ENCODE measurements at regions not wholly inside any gene's neighbourhood (a gene's known extent, or its start where the extent isn't known, plus 50 kb on each side); places are given as distances from the start of the nearest gene placed in this dataset.

DNA sequence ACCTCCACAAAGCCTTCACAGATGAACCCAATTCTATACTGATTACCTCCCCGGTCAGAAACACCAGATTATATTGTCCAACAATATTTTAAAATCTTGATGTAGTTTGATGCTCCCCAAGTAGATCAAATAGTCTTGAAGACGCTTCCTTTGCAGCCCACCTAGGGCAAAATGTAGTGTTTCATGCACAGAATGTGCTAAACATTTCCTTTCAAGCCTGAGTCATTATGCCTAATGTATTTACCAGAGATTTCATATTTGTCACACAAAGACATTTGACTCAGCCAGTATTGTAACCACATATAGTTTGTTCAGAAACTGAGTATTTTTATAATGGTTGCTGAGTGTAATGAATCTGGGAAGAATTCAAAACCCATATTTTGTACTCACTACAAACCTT, 1396.8 kb downstream of the LRRC4C start:
- WGBS, 2 experiments (ENCODE audit: insufficient coverage in 2 of 2), result 100% methylated on average over 1 of the region's 2 CpGs
- H3K27ac ChIP-seq (ENCODE audit: low read depth, low read length, severe bottlenecking), result no peak overlapping the region
- no peaks in the 10 kb centered on the region for H3K4me1 ChIP-seq (ENCODE audit: control insufficient read depth, insufficient read depth, low read length, poor library complexity, severe bottlenecking)
- H3K9me3 ChIP-seq (ENCODE audit: control insufficient read depth, low read length), result no peaks in the 10 kb centered on the region
- H3K36me3 ChIP-seq (ENCODE audit: control insufficient read depth, insufficient read depth, low read length), result no peaks in the 10 kb centered on the region
- H3K4me3 ChIP-seq (ENCODE audit: extremely low read depth, insufficient read depth, low read length, poor library complexity, severe bottlenecking), result no peak overlapping the region

DNA sequence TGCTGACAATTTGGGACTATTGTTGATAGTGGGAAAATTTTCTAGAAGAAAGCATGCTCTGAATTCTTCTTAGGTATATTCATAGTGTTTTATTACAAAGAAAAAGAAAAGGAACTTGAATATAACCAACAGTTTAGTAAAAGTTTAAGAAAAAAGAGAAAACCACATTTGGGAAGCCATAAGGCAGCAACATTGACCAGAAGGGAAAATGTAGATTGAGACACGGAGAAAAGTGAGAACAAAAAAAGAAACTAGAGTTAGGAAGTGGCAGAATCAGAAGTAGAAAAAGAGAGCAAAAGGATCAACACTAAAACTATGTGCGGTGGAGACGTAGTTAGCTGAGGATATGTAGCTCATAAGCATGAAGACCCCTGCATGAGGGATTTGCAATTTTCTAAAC, 1398.2 kb downstream of the LRRC4C start:
- no peak overlapping the region for H3K4me3 ChIP-seq (ENCODE audit: extremely low read depth, insufficient read depth, low read length, poor library complexity, severe bottlenecking)
- H3K36me3 ChIP-seq (ENCODE audit: control insufficient read depth, insufficient read depth, low read length), result no peaks in the 10 kb centered on the region
- 84 to 97% methylated on average over 2 to 3 of the region's 3 CpGs for WGBS, 2 experiments (ENCODE audit: insufficient coverage in 2 of 2)
- no peak overlapping the region for H3K27ac ChIP-seq (ENCODE audit: low read depth, low read length, severe bottlenecking)
- no peaks in the 10 kb centered on the region for H3K9me3 ChIP-seq (ENCODE audit: control insufficient read depth, low read length)
- no peaks in the 10 kb centered on the region for H3K4me1 ChIP-seq (ENCODE audit: control insufficient read depth, insufficient read depth, low read length, poor library complexity, severe bottlenecking)

DNA sequence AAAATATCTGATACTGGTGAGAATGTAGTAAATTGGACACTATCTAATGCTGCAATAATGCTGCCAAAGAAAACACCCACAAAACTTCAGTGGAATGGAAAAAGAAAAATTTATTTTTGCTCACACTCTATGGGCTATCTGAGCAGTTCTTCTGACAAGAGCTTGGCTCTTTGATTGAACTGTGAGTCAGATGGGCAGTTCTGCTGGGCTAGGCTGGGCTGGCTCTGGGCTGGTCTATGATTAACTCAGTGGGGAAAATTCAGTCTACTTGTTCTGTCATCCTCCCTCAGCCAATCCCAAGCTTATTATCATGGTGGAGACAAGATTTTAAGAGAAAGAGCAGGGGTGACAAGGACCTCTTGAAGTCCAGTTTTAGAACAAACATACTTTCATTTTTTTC, 1404.8 kb downstream of the LRRC4C start:
- Histone ChIP-seq H3K36me3 (ENCODE audit: control insufficient read depth, insufficient read depth, low read length) (no peaks in the 10 kb centered on the region), H3K27ac (ENCODE audit: low read depth, low read length, severe bottlenecking) (no peak overlapping the region), H3K4me3 (ENCODE audit: extremely low read depth, insufficient read depth, low read length, poor library complexity, severe bottlenecking) (no peak overlapping the region), H3K9me3 (ENCODE audit: control insufficient read depth, low read length) (peaks cover 3% of the 10 kb centered on the region), H3K4me1 (ENCODE audit: control insufficient read depth, insufficient read depth, low read length, poor library complexity, severe bottlenecking) (no peaks in the 10 kb centered on the region)

DNA sequence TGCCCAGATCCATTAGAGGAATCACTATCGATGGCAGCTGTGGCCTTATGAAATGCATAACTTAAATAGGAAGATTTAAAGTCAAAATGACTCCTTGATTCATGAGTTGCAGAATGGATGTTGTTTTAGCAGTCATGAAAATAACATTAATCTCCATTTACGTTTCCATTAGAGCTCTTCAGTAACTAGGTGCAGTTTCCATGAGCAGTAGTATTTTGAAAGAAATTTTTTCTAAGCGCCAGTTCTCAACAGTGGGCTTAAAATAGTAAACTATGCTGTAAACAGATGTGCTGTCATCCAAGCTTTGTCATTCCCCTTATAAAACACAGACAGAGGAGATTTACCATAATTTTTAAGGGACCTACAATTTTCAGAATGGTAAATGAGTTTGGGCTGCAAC, 1414.1 kb downstream of the LRRC4C start:
- H3K36me3 ChIP-seq (ENCODE audit: control insufficient read depth, insufficient read depth, low read length), result no peaks in the 10 kb centered on the region
- no peak overlapping the region for H3K27ac ChIP-seq (ENCODE audit: low read depth, low read length, severe bottlenecking)
- WGBS, 2 experiments (ENCODE audit: insufficient coverage in 2 of 2), result 80 to 100% methylated on average over 1 to 2 of the region's 3 CpGs
- H3K9me3 ChIP-seq (ENCODE audit: control insufficient read depth, low read length), result peaks cover 5% of the 10 kb centered on the region
- no peaks in the 10 kb centered on the region for H3K4me1 ChIP-seq (ENCODE audit: control insufficient read depth, insufficient read depth, low read length, poor library complexity, severe bottlenecking)
- no peak overlapping the region for H3K4me3 ChIP-seq (ENCODE audit: extremely low read depth, insufficient read depth, low read length, poor library complexity, severe bottlenecking)

DNA sequence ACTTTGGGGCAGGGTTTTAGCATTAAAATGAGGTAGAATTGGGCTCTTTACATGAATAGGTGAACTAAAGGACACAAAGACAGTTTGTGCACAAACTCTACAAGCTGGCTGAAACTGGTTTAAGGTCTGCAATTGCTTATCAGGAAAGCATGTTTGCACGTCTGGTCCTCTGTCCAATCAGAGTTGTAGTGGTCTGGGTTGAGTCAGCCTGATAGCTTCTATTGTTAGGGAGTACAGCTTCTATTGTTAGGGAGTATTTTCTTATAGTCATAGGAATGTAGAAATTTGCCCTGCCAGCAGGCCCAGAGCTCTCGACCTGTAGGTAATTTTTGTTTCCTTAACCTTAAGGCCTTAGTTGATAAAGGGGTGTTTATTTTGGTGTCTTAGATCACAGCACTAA, 1422.4 kb downstream of the LRRC4C start:
- Histone ChIP-seq H3K4me3 (ENCODE audit: extremely low read depth, insufficient read depth, low read length, poor library complexity, severe bottlenecking) (no peak overlapping the region), H3K36me3 (ENCODE audit: control insufficient read depth, insufficient read depth, low read length) (no peaks in the 10 kb centered on the region), H3K9me3 (ENCODE audit: control insufficient read depth, low read length) (peaks cover 4% of the 10 kb centered on the region), H3K27ac (ENCODE audit: low read depth, low read length, severe bottlenecking) (no peak overlapping the region), H3K4me1 (ENCODE audit: control insufficient read depth, insufficient read depth, low read length, poor library complexity, severe bottlenecking) (no peaks in the 10 kb centered on the region)
- WGBS, 2 experiments (ENCODE audit: insufficient coverage in 2 of 2), result 44 to 63% methylated on average over 1 of the region's 2 CpGs

DNA sequence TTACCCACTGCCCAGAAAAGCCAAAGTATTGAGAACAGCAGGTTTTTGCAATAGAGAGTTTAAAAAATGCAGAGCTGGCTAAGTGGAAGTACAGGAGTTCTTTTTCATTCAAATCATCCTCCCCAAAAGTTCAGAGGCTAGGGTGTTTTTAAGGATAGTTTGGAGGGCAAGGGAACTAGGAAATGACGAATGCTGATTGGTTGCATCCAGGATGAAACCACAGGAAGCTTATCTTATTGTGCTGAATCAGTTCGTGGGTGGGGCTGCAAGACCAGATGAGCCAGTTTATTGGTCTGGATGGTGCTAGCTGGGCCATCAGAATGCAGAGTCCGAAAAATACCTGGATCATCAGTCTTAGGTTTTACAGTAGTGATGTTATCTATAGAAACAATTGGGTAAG, 1427.1 kb downstream of the LRRC4C start:
- Histone ChIP-seq H3K36me3 (ENCODE audit: control insufficient read depth, insufficient read depth, low read length) (no peaks in the 10 kb centered on the region), H3K4me3 (ENCODE audit: extremely low read depth, insufficient read depth, low read length, poor library complexity, severe bottlenecking) (no peak overlapping the region), H3K9me3 (ENCODE audit: control insufficient read depth, low read length) (peaks cover 4% of the 10 kb centered on the region), H3K4me1 (ENCODE audit: control insufficient read depth, insufficient read depth, low read length, poor library complexity, severe bottlenecking) (peaks cover 3% of the 10 kb centered on the region), H3K27ac (ENCODE audit: low read depth, low read length, severe bottlenecking) (no peak overlapping the region)
- 75 to 85% methylated on average over 2 of the region's 3 CpGs for WGBS, 2 experiments (ENCODE audit: insufficient coverage in 2 of 2)

DNA sequence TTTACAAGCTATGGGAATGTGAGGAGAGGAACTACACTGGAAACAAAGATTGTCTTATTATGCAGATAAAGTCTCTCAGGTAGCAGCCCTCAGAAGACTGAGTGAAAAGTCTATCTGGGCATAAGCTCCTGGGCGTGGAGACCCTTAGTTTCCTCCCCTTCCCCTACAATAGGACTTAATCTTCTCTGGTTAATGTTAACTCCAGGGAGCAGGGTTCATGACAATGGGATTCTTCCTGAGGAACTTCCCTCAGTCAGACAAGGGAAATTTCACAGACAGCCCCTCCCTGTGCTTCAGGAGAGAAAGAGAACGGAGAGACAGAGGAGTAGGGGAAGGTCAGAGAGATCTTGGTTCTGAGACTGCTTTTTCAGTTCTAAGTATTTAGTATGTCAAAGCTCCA, 1428.6 kb downstream of the LRRC4C start:
- H3K4me1 ChIP-seq (ENCODE audit: control insufficient read depth, insufficient read depth, low read length, poor library complexity, severe bottlenecking), result peaks cover 3% of the 10 kb centered on the region
- no peak overlapping the region for H3K27ac ChIP-seq (ENCODE audit: low read depth, low read length, severe bottlenecking)
- 50% methylated on average over 1 of the region's 2 CpGs; no CpG with 5 or more reads in 1 of the 2 experiments for WGBS, 2 experiments (ENCODE audit: insufficient coverage in 2 of 2)
- no peaks in the 10 kb centered on the region for H3K36me3 ChIP-seq (ENCODE audit: control insufficient read depth, insufficient read depth, low read length)
- H3K9me3 ChIP-seq (ENCODE audit: control insufficient read depth, low read length), result peaks cover 4% of the 10 kb centered on the region
- H3K4me3 ChIP-seq (ENCODE audit: extremely low read depth, insufficient read depth, low read length, poor library complexity, severe bottlenecking), result no peak overlapping the region

DNA sequence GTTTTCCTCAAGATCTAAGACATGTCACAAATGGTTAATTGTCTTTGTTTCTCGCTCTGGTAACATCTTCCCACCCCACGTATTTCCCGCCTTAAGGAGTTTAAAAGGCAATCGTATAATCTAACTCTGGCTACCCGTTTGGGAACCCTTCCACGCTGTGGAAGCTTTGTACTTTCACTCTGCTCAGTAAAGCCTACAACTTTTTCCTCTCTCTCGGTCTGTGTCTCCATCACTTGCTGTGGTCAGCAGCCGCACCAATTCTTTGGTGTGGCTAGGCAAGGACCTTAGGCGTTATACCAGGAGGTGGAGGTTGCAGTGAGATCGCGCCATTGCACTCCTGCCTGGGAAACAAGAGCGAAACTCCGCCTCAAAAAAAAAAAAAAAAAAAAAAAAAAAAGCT, 1430.1 kb downstream of the LRRC4C start:
- Histone ChIP-seq H3K27ac (ENCODE audit: low read depth, low read length, severe bottlenecking) (peak overlapping the region; percentile 78), H3K36me3 (ENCODE audit: control insufficient read depth, insufficient read depth, low read length) (no peaks in the 10 kb centered on the region), H3K9me3 (ENCODE audit: control insufficient read depth, low read length) (peaks cover 4% of the 10 kb centered on the region), H3K4me1 (ENCODE audit: control insufficient read depth, insufficient read depth, low read length, poor library complexity, severe bottlenecking) (peaks cover 3% of the 10 kb centered on the region), H3K4me3 (ENCODE audit: extremely low read depth, insufficient read depth, low read length, poor library complexity, severe bottlenecking) (no peak overlapping the region)
- 80 to 89% methylated on average over 6 to 9 of the region's 13 CpGs for WGBS, 2 experiments (ENCODE audit: insufficient coverage in 2 of 2)

DNA sequence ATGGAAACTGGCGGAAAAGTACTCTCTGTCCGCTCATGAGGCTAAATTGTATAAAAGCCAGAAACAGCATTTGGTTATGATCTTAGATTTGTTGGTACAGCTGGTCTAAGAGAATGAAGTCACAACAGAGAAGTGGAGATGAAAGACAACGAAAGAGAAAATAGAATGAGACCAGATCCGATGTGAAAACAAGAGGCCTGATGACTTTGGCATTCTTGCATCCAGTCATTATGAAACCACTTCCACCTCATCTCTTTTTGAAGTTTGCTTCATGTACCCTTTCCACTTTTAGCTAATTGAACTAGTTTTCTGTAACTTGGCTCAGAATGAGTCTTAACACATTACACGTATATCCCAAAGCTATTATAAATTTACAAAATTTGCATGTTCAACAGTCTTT, 1431.7 kb downstream of the LRRC4C start:
- Histone ChIP-seq H3K4me3 (ENCODE audit: extremely low read depth, insufficient read depth, low read length, poor library complexity, severe bottlenecking) (no peak overlapping the region), H3K36me3 (ENCODE audit: control insufficient read depth, insufficient read depth, low read length) (no peaks in the 10 kb centered on the region), H3K9me3 (ENCODE audit: control insufficient read depth, low read length) (peaks cover 4% of the 10 kb centered on the region), H3K27ac (ENCODE audit: low read depth, low read length, severe bottlenecking) (no peak overlapping the region), H3K4me1 (ENCODE audit: control insufficient read depth, insufficient read depth, low read length, poor library complexity, severe bottlenecking) (peaks cover 3% of the 10 kb centered on the region)
- WGBS, 2 experiments (ENCODE audit: insufficient coverage in 2 of 2), result 94 to 98% methylated on average over 5 of the region's 5 CpGs

DNA sequence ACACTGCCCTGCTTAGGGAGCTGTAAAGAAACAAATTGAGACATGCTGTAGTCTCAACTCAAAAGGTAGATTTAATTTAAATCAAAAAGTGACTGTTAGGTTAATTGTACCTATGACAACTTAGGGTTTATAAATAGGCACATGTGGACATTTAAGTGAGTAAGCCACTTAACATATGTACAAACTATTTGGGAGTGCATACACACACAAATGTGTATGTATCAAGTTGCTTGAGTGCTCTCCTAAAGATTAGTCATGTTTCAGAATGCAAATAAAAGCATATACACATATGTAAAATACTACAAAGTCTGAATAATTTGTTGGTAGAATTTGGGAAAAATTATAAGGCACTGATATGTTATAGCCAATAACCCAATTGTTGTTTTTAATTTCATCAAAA, 1435.7 kb downstream of the LRRC4C start:
- no peak overlapping the region for H3K4me3 ChIP-seq (ENCODE audit: extremely low read depth, insufficient read depth, low read length, poor library complexity, severe bottlenecking)
- no peak overlapping the region for H3K27ac ChIP-seq (ENCODE audit: low read depth, low read length, severe bottlenecking)
- H3K4me1 ChIP-seq (ENCODE audit: control insufficient read depth, insufficient read depth, low read length, poor library complexity, severe bottlenecking), result no peaks in the 10 kb centered on the region
- no peaks in the 10 kb centered on the region for H3K9me3 ChIP-seq (ENCODE audit: control insufficient read depth, low read length)
- H3K36me3 ChIP-seq (ENCODE audit: control insufficient read depth, insufficient read depth, low read length), result no peaks in the 10 kb centered on the region

DNA sequence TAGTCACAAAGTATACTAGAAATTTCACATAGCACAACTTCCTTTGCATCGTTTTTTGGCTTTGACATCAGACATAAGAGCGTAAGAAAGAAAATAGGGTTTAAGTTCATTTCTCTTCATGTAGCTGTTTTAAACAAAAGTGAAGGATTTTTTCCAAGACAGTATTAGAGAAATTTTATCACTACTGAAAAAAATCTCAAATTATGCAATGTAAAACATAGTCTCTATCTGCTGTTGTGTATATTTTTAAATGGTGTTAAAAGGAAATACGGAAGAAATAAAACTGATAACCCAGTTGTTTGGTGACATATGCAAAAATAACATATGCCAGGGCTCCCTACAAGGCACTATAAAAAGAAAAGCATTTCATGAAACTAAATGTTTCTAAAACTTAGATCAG, 1449.4 kb downstream of the LRRC4C start:
- Histone ChIP-seq H3K9me3 (ENCODE audit: control insufficient read depth, low read length) (no peaks in the 10 kb centered on the region), H3K27ac (ENCODE audit: low read depth, low read length, severe bottlenecking) (no peak overlapping the region), H3K36me3 (ENCODE audit: control insufficient read depth, insufficient read depth, low read length) (no peaks in the 10 kb centered on the region), H3K4me1 (ENCODE audit: control insufficient read depth, insufficient read depth, low read length, poor library complexity, severe bottlenecking) (no peaks in the 10 kb centered on the region), H3K4me3 (ENCODE audit: extremely low read depth, insufficient read depth, low read length, poor library complexity, severe bottlenecking) (no peak overlapping the region)
- no CpG with 5 or more reads among the region's 3 CpGs for WGBS, 2 experiments (ENCODE audit: insufficient coverage in 2 of 2)

DNA sequence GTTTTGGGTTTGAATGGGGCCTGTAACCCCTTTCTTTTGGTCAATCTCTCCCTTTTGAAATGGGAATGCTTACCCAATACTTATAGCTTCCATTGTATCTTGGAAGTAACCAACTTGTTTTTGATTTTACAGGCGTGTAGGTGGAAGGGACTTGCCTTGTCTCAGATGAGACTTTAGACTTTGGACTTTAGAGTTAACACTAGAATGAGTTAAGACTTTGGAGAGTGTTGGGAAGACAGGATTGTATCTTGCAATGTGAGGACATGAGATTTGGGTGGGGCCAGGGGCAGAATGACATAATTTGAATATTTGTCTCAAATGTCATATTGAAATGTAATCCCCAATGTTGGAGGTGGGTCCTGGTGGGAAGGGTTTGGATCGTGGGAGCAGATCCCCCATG, 1466.9 kb downstream of the LRRC4C start:
- 94 to 100% methylated on average over 1 to 2 of the region's 2 CpGs for WGBS, 2 experiments (ENCODE audit: insufficient coverage in 2 of 2)
- H3K27ac ChIP-seq (ENCODE audit: low read depth, low read length, severe bottlenecking), result no peak overlapping the region

More for the DNA sequence above, 1466.9 kb downstream of the LRRC4C start:
- H3K9me3 ChIP-seq (ENCODE audit: control insufficient read depth, low read length), result peaks cover 3% of the 10 kb centered on the region
- H3K4me3 ChIP-seq (ENCODE audit: extremely low read depth, insufficient read depth, low read length, poor library complexity, severe bottlenecking), result no peak overlapping the region
- no peaks in the 10 kb centered on the region for H3K36me3 ChIP-seq (ENCODE audit: control insufficient read depth, insufficient read depth, low read length)
- H3K4me1 ChIP-seq (ENCODE audit: control insufficient read depth, insufficient read depth, low read length, poor library complexity, severe bottlenecking), result peaks cover 8% of the 10 kb centered on the region
